Astrocyte (in vitro differentiated cells and primary cell): ENCODE measurements at regions not wholly inside any gene's neighbourhood (a gene's known extent, or its start where the extent isn't known, plus 50 kb on each side); places are given as distances from the start of the nearest gene placed in this dataset.

ENCODE experiments used
- EZH2 ChIP-seq: IDR thresholded peaks from 2 replicates; pipeline ENCODE4 v1.6.1; 2012; ENCODE audit warnings: mild to moderate bottlenecking, low read length, inconsistent platforms; ENCODE audit not compliant: insufficient read depth
- TF ChIP-seq, protein P1 (sequence below): IDR thresholded peaks from 2 replicates; pipeline ENCODE4 v1.5.1; 2011; ENCODE audit warnings: low read depth, mild to moderate bottlenecking, inconsistent platforms, low read length, moderate library complexity; ENCODE audit not compliant: insufficient read depth

DNA sequence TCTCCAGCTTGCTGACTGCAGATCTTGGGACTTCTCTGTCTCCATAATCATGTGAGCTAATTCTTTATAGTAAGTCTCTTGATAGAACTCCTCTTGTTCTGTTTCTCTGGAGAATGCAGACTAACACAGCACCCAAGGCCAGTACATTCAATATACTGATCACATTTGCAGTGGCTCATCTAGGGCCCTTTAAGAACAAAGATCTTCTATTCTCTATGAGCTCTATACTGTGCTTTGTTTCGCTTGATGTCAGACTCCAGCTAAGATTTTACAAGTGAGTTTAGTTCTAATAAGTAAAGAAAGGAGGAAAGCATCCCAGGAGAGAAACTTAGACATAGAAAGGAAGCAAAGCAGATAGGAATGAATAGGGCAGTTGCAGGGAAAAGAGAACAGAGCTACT is 69.3 kb upstream of the TMPO start:
- TF ChIP-seq, protein P1, sequence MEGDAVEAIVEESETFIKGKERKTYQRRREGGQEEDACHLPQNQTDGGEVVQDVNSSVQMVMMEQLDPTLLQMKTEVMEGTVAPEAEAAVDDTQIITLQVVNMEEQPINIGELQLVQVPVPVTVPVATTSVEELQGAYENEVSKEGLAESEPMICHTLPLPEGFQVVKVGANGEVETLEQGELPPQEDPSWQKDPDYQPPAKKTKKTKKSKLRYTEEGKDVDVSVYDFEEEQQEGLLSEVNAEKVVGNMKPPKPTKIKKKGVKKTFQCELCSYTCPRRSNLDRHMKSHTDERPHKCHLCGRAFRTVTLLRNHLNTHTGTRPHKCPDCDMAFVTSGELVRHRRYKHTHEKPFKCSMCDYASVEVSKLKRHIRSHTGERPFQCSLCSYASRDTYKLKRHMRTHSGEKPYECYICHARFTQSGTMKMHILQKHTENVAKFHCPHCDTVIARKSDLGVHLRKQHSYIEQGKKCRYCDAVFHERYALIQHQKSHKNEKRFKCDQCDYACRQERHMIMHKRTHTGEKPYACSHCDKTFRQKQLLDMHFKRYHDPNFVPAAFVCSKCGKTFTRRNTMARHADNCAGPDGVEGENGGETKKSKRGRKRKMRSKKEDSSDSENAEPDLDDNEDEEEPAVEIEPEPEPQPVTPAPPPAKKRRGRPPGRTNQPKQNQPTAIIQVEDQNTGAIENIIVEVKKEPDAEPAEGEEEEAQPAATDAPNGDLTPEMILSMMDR = no peak
- no peak for TF ChIP-seq EZH2
